GM12865 (cell line): ENCODE measurements at regions not wholly inside any gene's neighbourhood (a gene's known extent, or its start where the extent isn't known, plus 50 kb on each side); places are given as distances from the start of the nearest gene placed in this dataset.

Experiments
- DNase-seq: peaks from one replicate; pipeline ENCODE4 v3.0.0; 2010; ENCODE audit warnings: low read depth
- H3K4me3 ChIP-seq: 2 replicates; pipeline ENCODE4 v1.5.1; 2011; ENCODE audit warnings: mild to moderate bottlenecking, low read depth, low read length, control low read depth
- TF ChIP-seq, protein P1 (sequence below): IDR thresholded peaks from 2 replicates; pipeline ENCODE4 v1.5.1; 2011; ENCODE audit warnings: low read length, control low read depth, low read depth, inconsistent platforms; ENCODE audit not compliant: insufficient read depth; ENCODE audit errors: missing control alignments

DNA sequence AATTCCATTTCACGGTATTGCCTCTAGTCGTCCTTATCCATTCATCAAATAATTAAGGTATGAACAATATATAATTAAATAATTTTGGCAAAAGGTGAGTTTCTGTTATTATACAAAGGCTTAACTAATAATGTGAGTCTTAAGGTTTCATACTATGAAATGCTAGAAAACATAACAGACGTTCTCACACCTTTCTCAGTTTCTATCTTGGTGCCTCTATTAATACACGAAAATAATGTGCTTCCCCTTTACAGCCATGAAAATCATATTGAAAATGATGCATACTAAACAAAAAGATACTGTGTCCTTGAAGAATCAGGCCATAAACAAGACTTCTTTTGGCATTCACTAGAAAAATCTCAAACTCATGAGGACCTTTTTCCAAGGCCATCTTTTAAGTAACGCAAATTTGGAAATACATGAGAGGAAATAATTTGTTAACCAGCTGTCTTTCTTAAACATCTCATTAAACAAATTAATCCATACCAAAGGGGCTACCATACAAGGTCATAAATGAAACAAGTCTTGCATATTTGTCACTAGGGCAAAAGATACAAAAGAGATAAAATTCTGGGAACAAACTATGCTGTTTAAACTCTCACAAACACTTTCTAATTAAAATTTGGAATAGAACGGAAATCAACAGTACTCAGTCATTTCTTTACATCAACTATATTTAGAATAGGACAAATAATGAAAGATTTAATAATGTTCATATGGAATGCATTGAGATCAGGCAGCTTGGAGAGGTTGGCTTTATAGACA is 53.9 kb upstream of the CAV2 start:
- no peak overlapping the region for H3K4me3 ChIP-seq
- TF ChIP-seq, protein P1, sequence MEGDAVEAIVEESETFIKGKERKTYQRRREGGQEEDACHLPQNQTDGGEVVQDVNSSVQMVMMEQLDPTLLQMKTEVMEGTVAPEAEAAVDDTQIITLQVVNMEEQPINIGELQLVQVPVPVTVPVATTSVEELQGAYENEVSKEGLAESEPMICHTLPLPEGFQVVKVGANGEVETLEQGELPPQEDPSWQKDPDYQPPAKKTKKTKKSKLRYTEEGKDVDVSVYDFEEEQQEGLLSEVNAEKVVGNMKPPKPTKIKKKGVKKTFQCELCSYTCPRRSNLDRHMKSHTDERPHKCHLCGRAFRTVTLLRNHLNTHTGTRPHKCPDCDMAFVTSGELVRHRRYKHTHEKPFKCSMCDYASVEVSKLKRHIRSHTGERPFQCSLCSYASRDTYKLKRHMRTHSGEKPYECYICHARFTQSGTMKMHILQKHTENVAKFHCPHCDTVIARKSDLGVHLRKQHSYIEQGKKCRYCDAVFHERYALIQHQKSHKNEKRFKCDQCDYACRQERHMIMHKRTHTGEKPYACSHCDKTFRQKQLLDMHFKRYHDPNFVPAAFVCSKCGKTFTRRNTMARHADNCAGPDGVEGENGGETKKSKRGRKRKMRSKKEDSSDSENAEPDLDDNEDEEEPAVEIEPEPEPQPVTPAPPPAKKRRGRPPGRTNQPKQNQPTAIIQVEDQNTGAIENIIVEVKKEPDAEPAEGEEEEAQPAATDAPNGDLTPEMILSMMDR = no peak
- peak; percentile 14 for DNase-seq

DNA sequence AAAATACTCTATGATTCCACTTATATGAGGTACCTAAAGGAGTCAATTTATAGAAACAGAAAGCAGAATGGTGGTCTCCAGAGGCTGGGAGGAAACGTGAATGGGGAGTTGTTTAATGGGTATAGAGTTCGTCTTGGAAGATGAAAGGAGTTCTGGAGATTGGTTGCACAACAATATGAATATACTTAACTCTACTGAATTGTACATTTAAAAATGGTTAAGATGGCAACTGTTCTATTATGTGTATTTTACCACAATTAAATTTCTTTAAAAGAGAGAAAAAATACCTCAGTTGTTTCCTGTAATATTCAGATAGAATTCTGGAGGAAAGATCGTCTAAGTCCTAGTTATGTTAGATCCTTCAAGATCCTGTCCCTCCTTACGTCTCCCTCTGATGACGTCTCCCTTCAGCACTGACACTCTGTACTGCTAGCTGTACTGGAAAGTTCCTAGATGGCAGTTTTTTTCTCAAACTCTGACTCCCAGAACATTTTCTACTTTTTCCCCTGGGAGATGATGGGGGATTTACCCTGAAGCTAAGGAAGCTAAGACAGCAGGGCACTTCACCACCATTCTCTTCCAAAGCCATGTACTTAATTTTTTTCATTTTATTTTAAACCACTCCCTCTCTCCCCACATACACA is 53.2 kb upstream of the CAV2 start:
- H3K4me3 ChIP-seq = no peak overlapping the region
- no peak for DNase-seq
- TF ChIP-seq, protein P1 = no peak

GRCh38 chr7:116447436-116447835 is 52.1 kb upstream of the CAV2 start:
- TF ChIP-seq, protein P1 = no peak
- no peak overlapping the region for H3K4me3 ChIP-seq
- DNase-seq = no peak

GRCh38 chr7:116447966-116448839 is 51.3 kb upstream of the CAV2 start:
- DNase-seq = no peak
- no peak overlapping the region for H3K4me3 ChIP-seq
- TF ChIP-seq, protein P1 = no peak

- H3K4me3 ChIP-seq = no peak overlapping the region
- TF ChIP-seq, protein P1 = no peak
- no peak for DNase-seq
Measured at GRCh38 chr7:116449441-116449840, 50.1 kb upstream of the CAV2 start.
